HepG2 (cell line): ENCODE measurements at regions not wholly inside any gene's neighbourhood (a gene's known extent, or its start where the extent isn't known, plus 50 kb on each side); places are given as distances from the start of the nearest gene placed in this dataset.

ENCODE experiments used
- ATAC-seq: fragments of 200-7000 bp; cut with Tn5 transposase; 3 replicates; pipeline ENCODE4 v1.9.1; 2020; ENCODE audit warnings: mild to moderate bottlenecking, moderate library complexity
- BruUV-seq: library from RNA; stranded (reverse); fragments of 400-500 nt; replicated peaks from 2 replicates; lab custom pipeline; 2021; lab: Mats Ljungman, UMichigan
- CTCF ChIA-PET: fragments of 300-600 bp; formaldehyde crosslinking; extraction: SDS; loops from one replicate; lab custom pipeline; 2021; ENCODE audit warnings: low total read pairs, inconsistent platforms, low intra/inter-chr PET ratio; lab: Yijun Ruan, JAX
- POLR2A ChIA-PET: fragments of 350-600 bp; sonication (Branson Sonifier 250); formaldehyde crosslinking; loops from one replicate; lab custom pipeline; 2020; ENCODE audit warnings: antibody characterized with exemption, inconsistent platforms; lab: Yijun Ruan, JAX
- DNase-seq: peaks from one replicate; pipeline ENCODE4 v3.0.0-alpha.2; 2015; ENCODE audit warnings: low spot score
- FAIRE-seq: peaks from 3 replicates; lab custom pipeline; 2011; peaks lifted over from hg19 to GRCh38; lab: Jason Lieb, UNC
- H2AFZ ChIP-seq: one replicate; pipeline ENCODE4 v1.6.1; 2011; ENCODE audit warnings: low read length, inconsistent platforms
- H3K27ac ChIP-seq: fragments of 300-600 bp; 3 replicates; pipeline ENCODE4 v1.8.0; 2011; ENCODE audit warnings: mixed run types, mild to moderate bottlenecking, mixed read lengths, low read length, inconsistent platforms; ENCODE audit not compliant: insufficient read depth; ENCODE audit errors: extremely low read length
- H3K27me3 ChIP-seq, 2 experiments: fragments of 200-600 bp in 1 of 2; 2 replicates in 1 of 2; 3 replicates in 1 of 2; pipeline versions ENCODE4 v1.6.0 to v1.8.0; 2011; ENCODE audit warnings: low read length in 2 of 2, mild to moderate bottlenecking in 2 of 2, moderate library complexity in 2 of 2, inconsistent platforms in 1 of 2; ENCODE audit not compliant: insufficient read depth in 2 of 2, control insufficient read depth in 1 of 2
- H3K36me3 ChIP-seq, 2 experiments: fragments of 200-600 bp in 1 of 2; replicated peaks in 1 of 2; 2 replicates in 1 of 2; 3 replicates in 1 of 2; pipeline versions ENCODE4 v1.5.1 to v1.8.0; 2011; ENCODE audit warnings: low read length in 2 of 2, inconsistent platforms in 1 of 2; ENCODE audit not compliant: insufficient read depth in 2 of 2, control insufficient read depth in 1 of 2
- H3K4me1 ChIP-seq: 2 replicates; pipeline ENCODE4 v1.5.1; 2012; ENCODE audit warnings: low read length, inconsistent platforms; ENCODE audit not compliant: insufficient read depth
- H3K4me2 ChIP-seq: 2 replicates; pipeline ENCODE4 v1.6.0; 2011; ENCODE audit warnings: low read depth, low read length, inconsistent platforms
- H3K4me3 ChIP-seq, 3 experiments: fragments of 200-600 bp in 1 of 3; sonication (generic), shearing (Covaris generic) in 1 of 3; replicated peaks in 1 of 3; 2 replicates each; pipeline ENCODE4 v1.5.1; 2011 to 2016; ENCODE audit warnings: low read length in 3 of 3, inconsistent platforms in 2 of 3, low read depth in 2 of 3, mild to moderate bottlenecking in 2 of 3, control low read depth in 1 of 3, mixed read lengths in 1 of 3; ENCODE audit not compliant: insufficient read depth in 1 of 3
- H3K79me2 ChIP-seq: one replicate; pipeline ENCODE4 v1.6.1; 2011; ENCODE audit warnings: low read length, inconsistent platforms; ENCODE audit not compliant: insufficient read depth
- H3K9ac ChIP-seq: 2 replicates; pipeline ENCODE4 v1.6.0; 2011; ENCODE audit warnings: mild to moderate bottlenecking, low read depth, low read length, inconsistent platforms; ENCODE audit not compliant: insufficient read depth
- H3K9me3 ChIP-seq: 2 replicates; pipeline ENCODE4 v1.5.1; 2012; ENCODE audit warnings: mild to moderate bottlenecking, low read length
- H4K20me1 ChIP-seq: 2 replicates; pipeline ENCODE4 v1.6.0; 2011; ENCODE audit warnings: inconsistent platforms, mild to moderate bottlenecking, low read length, moderate library complexity; ENCODE audit not compliant: insufficient read depth
- CHD2 ChIP-seq: IDR thresholded peaks from 2 replicates; pipeline ENCODE4 v1.6.1; 2011; ENCODE audit warnings: low read depth, low read length, improper control_type of control experiment
- FUBP1 ChIP-seq: sonication (generic); formaldehyde crosslinking; IDR thresholded peaks from 2 replicates; pipeline ENCODE4 v1.5.1; 2020; ENCODE audit warnings: missing genetic modification reagents, mild to moderate bottlenecking, borderline replicate concordance
- HNF4G ChIP-seq, 2 experiments: sonication (generic) in 1 of 2; formaldehyde crosslinking in 1 of 2; IDR thresholded peaks; 2 replicates each; pipeline versions ENCODE4 v1.4.0 to v1.6.1; 2011 to 2020; ENCODE audit warnings: borderline replicate concordance in 2 of 2, low read depth in 2 of 2, mild to moderate bottlenecking in 2 of 2, low read length in 1 of 2, missing genetic modification reagents in 1 of 2, moderate library complexity in 1 of 2
- HNRNPK ChIP-seq: fragments of 200-400 bp; formaldehyde crosslinking; IDR thresholded peaks from 2 replicates; pipeline ENCODE4 v1.6.1; 2018; ENCODE audit warnings: low read length, low read depth, moderate library complexity, mild to moderate bottlenecking; ENCODE audit not compliant: poor library complexity, severe bottlenecking
- KDM1A ChIP-seq: IDR thresholded peaks from 2 replicates; pipeline ENCODE4 v1.6.1; 2016; ENCODE audit warnings: missing compliant biosample characterization
- REST ChIP-seq, 2 experiments: IDR thresholded peaks; 2 replicates each; pipeline ENCODE4 v1.6.1; 2011 to 2012; ENCODE audit warnings: low read length in 2 of 2, borderline replicate concordance in 1 of 2, low read depth in 1 of 2, mild to moderate bottlenecking in 1 of 2, moderate library complexity in 1 of 2
- SALL1 ChIP-seq: sonication (generic); formaldehyde crosslinking; IDR thresholded peaks from 2 replicates; pipeline ENCODE4 v1.8.0; 2022; ENCODE audit warnings: mild to moderate bottlenecking, missing genetic modification reagents
- ZNF263 ChIP-seq: sonication (generic); formaldehyde crosslinking; IDR thresholded peaks from 2 replicates; pipeline ENCODE4 v1.4.0; 2020; ENCODE audit warnings: missing genetic modification reagents
- ZNF614 ChIP-seq: IDR thresholded peaks from 2 replicates; pipeline ENCODE4 v1.6.1; 2018; ENCODE audit warnings: missing biosample characterization, missing genetic modification reagents, inconsistent platforms, borderline replicate concordance
- ZNF615 ChIP-seq: sonication (generic); formaldehyde crosslinking; IDR thresholded peaks from 2 replicates; pipeline ENCODE4 v1.5.0; 2020; ENCODE audit warnings: mild to moderate bottlenecking, missing genetic modification reagents, borderline replicate concordance
- WGBS: methylation state at CpG from one replicate; pipeline ENCODE4 v1.1.6; 2017; ENCODE audit warnings: low lambda C conversion rate; 5-methylcytosine and 5-hydroxymethylcytosine counted together
- in situ Hi-C: cut with HindIII; loops from 2 replicates; pipeline ENCODE4 v1.10.0; 2017; ENCODE audit warnings: low pct_unique_long_range_greater_than_20kb; ENCODE audit not compliant: extremely low pct_ligation_motif_present
- intact Hi-C: fragments of 100-400 bp; cut with micrococcal nuclease; formaldehyde crosslinking; loops from one replicate; pipeline ENCODE4 v1.10.0; 2022; ENCODE audit not compliant: unreplicated experiment

GRCh38 chr4:138056541-138056940 is 185.6 kb downstream of the SLC7A11 start:
- Histone ChIP-seq H3K9me3 (no peaks in the 10 kb centered on the region), H3K27me3 (no peaks in the 10 kb centered on the region), H3K4me2 (no peak overlapping the region), H3K79me2 (no peaks in the 10 kb centered on the region), H3K4me3 (no peak overlapping the region), H3K9ac (no peak overlapping the region), H2AFZ (no peak overlapping the region), H3K36me3 (no peaks in the 10 kb centered on the region), H3K4me1 (no peaks in the 10 kb centered on the region)
- intact Hi-C loops, result no loop called here
- FAIRE-seq (no peak), DNase-seq (no peak)
- POLR2A ChIA-PET, result no interaction called here
- CTCF ChIA-PET, result no interaction called here
- no peak for TF ChIP-seq ZNF615 (CRISPR knock-in tag)
- no peak for TF ChIP-seq ZNF263 (CRISPR knock-in tag)
- TF ChIP-seq ZNF614 (CRISPR knock-in tag), result no peak
- no peak for TF ChIP-seq REST (IDR thresholded peaks at IDR 0.05; ENCODE audit: borderline replicate concordance in 1 of 2, low read depth in 1 of 2, low read length in 2 of 2)
- no peak for TF ChIP-seq HNF4G (IDR thresholded peaks at IDR 0.05; ENCODE audit: borderline replicate concordance, low read depth, low read length)
- TF ChIP-seq HNF4G (CRISPR knock-in tag; IDR thresholded peaks at IDR 0.05; ENCODE audit: borderline replicate concordance, low read depth), result no peak
- no peak for TF ChIP-seq KDM1A (CRISPR knock-in tag)
- no peak for TF ChIP-seq FUBP1 (CRISPR knock-in tag)
- no peak for TF ChIP-seq CHD2
- TF ChIP-seq HNRNPK, result no peak
- TF ChIP-seq SALL1 (CRISPR knock-in tag), result no peak
- TF ChIP-seq, all 625 proteins: peak for 0
- 2% methylated on average over 2 of the region's 2 CpGs for WGBS
- Histone ChIP-seq H3K27ac (no peak overlapping the region), H4K20me1 (no peaks in the 10 kb centered on the region)
- in situ Hi-C loops, result no loop called here
- no TSS peak for BruUV-seq
- no peak for ATAC-seq
